Kidney (tissue), 13 donors: ENCODE measurements at regions not wholly inside any gene's neighbourhood (a gene's known extent, or its start where the extent isn't known, plus 50 kb on each side); places are given as distances from the start of the nearest gene placed in this dataset.

Experiments
- DNase-seq, 5 donors: peaks; one replicate each; pipeline ENCODE4 v3.0.0-alpha.2; 2013 to 2020
- FAIRE-seq: peaks from 2 replicates; lab custom pipeline; 2012; peaks lifted over from hg19 to GRCh38; lab: Jason Lieb, UNC
- H3K27ac ChIP-seq, 2 donors: one replicate each; pipeline ENCODE4 v1.7.0; 2013; ENCODE audit warnings: low read depth in 2 of 2, low read length in 2 of 2, inconsistent platforms in 1 of 2
- H3K27me3 ChIP-seq: one replicate; pipeline ENCODE4 v1.7.1; 2013; ENCODE audit warnings: low read length, inconsistent platforms; ENCODE audit not compliant: control insufficient read depth, insufficient read depth
- H3K36me3 ChIP-seq, 3 donors: one replicate each; pipeline versions ENCODE4 v1.7.0 to v1.7.1; 2013; ENCODE audit warnings: low read length in 3 of 3, control low read depth in 1 of 3, inconsistent platforms in 1 of 3; ENCODE audit not compliant: insufficient read depth in 3 of 3, control insufficient read depth in 2 of 3
- H3K4me1 ChIP-seq, 3 donors: one replicate each; pipeline versions ENCODE4 v1.7.0 to v1.7.1; 2013; ENCODE audit warnings: low read length in 3 of 3, inconsistent platforms in 1 of 3, low read depth in 1 of 3; ENCODE audit not compliant: control insufficient read depth in 2 of 3, insufficient read depth in 2 of 3
- H3K4me3 ChIP-seq, 3 donors: one replicate each; pipeline versions ENCODE4 v1.7.0 to v1.8.1; 2013; ENCODE audit warnings: low read length in 3 of 3, control low read depth in 1 of 3, inconsistent platforms in 1 of 3
- H3K9ac ChIP-seq, 3 donors: one replicate each; pipeline versions ENCODE4 v1.7.0 to v1.7.1; 2013; ENCODE audit warnings: low read length in 3 of 3, control low read depth in 1 of 3, inconsistent platforms in 1 of 3
- H3K9me3 ChIP-seq, 3 donors: one replicate each; pipeline versions ENCODE4 v1.7.0 to v1.7.1; 2013; ENCODE audit warnings: low read length in 3 of 3, control low read depth in 1 of 3, inconsistent platforms in 1 of 3; ENCODE audit not compliant: control insufficient read depth in 2 of 3, insufficient read depth in 1 of 3
- CTCF ChIP-seq: IDR thresholded peaks from 3 replicates; pipeline ENCODE4 v1.5.1; 2012; ENCODE audit warnings: mild to moderate bottlenecking, moderate library complexity, borderline replicate concordance; ENCODE audit not compliant: insufficient read depth; ENCODE audit errors: extremely low read depth
- intact Hi-C: fragments of 100-400 bp; cut with DNase I; formaldehyde crosslinking; loops from one replicate; pipeline ENCODE4 v1.11.1; 2022
- donor health status: control.
- donor health status: control.
- donor health status: control.
- donor health status: control.
- donor health status: control.
- donor health status: DM: yes; HTN: yes; CAD: no.
- donor health status: Normal renal cell carcinoma (clear cell type).

- no peak for DNase-seq
- Histone ChIP-seq H3K9me3 (no peaks in the 10 kb centered on the region), H3K4me3 (no peak overlapping the region), H3K36me3 (no peaks in the 10 kb centered on the region), H3K27ac (no peak overlapping the region), H3K4me1 (peaks cover 0 to 7% (median 6%) of the 10 kb centered on the region in 3 donors), H3K9ac (no peak overlapping the region), H3K27me3 (no peaks in the 10 kb centered on the region)
- intact Hi-C loops, result no loop called here
- FAIRE-seq, result no peak
- no peak for TF ChIP-seq CTCF
Observed at GRCh38 chr14:38129192-38129591, 78.5 kb upstream of the SSTR1 start.

GRCh38 chr14:38129705-38130104 is 78.0 kb upstream of the SSTR1 start:
- Histone ChIP-seq H3K9ac (no peak overlapping the region), H3K4me3 (no peak overlapping the region), H3K27me3 (no peaks in the 10 kb centered on the region), H3K9me3 (no peaks in the 10 kb centered on the region), H3K36me3 (no peaks in the 10 kb centered on the region), H3K4me1 (peaks cover 0 to 6% (median 4%) of the 10 kb centered on the region in 3 donors), H3K27ac (no peak overlapping the region)
- intact Hi-C loops, result no loop called here
- FAIRE-seq (no peak), DNase-seq (no peak)
- no peak for TF ChIP-seq CTCF

- TF ChIP-seq CTCF, result no peak
- no peak for DNase-seq
- intact Hi-C loops, result no loop called here
- Histone ChIP-seq H3K4me3 (no peak overlapping the region), H3K36me3 (no peaks in the 10 kb centered on the region), H3K9me3 (no peaks in the 10 kb centered on the region), H3K4me1 (no peaks in the 10 kb centered on the region), H3K27me3 (no peaks in the 10 kb centered on the region), H3K27ac (no peak overlapping the region), H3K9ac (no peak overlapping the region)
- FAIRE-seq, result no peak
Observed at GRCh38 chr14:38134416-38135030, 73.2 kb upstream of the SSTR1 start.
